SU-DHL-6 (cell line): ENCODE measurements at regions not wholly inside any gene's neighbourhood (a gene's known extent, or its start where the extent isn't known, plus 50 kb on each side); places are given as distances from the start of the nearest gene placed in this dataset.

ENCODE experiments used
- EZH2phosphoT487 ChIP-seq: fragments of 200-600 bp; sonication (generic), shearing (Covaris generic); conservative IDR thresholded peaks from 2 replicates; pipeline ENCODE4 v1.6.1; 2018; ENCODE audit warnings: mild to moderate bottlenecking, antibody characterized with exemption, low read length, moderate library complexity, mixed read lengths
- TF ChIP-seq, protein P1 (sequence below): fragments of 200-600 bp; sonication (generic); IDR thresholded peaks from one replicate; pipeline ENCODE4 v1.5.1; 2017; ENCODE audit warnings: antibody characterized with exemption, mild to moderate bottlenecking, low read length, moderate library complexity; ENCODE audit not compliant: insufficient read depth, poor library complexity, severe bottlenecking

DNA sequence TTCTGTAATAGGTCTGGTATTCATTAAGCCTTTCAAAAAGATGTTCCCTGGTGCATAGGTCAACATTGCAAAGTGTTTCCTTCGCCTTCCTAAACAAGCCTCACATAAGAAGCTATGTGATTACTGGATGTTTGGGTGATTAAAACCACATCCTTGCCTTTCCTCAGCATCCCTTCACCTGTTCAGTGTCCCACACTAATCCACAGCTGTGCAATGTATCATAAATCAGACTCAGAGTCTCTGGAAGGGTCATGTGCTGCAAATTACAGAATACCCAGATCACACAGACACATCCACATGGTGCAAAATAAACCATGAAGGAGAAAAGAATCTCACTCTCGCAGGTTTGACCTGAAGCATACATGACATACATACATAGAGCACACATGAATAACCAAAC, 164.7 kb upstream of the NSMCE3 start:
- TF ChIP-seq, protein P1, sequence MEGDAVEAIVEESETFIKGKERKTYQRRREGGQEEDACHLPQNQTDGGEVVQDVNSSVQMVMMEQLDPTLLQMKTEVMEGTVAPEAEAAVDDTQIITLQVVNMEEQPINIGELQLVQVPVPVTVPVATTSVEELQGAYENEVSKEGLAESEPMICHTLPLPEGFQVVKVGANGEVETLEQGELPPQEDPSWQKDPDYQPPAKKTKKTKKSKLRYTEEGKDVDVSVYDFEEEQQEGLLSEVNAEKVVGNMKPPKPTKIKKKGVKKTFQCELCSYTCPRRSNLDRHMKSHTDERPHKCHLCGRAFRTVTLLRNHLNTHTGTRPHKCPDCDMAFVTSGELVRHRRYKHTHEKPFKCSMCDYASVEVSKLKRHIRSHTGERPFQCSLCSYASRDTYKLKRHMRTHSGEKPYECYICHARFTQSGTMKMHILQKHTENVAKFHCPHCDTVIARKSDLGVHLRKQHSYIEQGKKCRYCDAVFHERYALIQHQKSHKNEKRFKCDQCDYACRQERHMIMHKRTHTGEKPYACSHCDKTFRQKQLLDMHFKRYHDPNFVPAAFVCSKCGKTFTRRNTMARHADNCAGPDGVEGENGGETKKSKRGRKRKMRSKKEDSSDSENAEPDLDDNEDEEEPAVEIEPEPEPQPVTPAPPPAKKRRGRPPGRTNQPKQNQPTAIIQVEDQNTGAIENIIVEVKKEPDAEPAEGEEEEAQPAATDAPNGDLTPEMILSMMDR = no peak
- TF ChIP-seq EZH2phosphoT487 = no peak
